ENCODE measurements at regions not wholly inside any gene's neighbourhood (a gene's known extent, or its start where the extent isn't known, plus 50 kb on each side); places are given as distances from the start of the nearest gene placed in this dataset.

DNA sequence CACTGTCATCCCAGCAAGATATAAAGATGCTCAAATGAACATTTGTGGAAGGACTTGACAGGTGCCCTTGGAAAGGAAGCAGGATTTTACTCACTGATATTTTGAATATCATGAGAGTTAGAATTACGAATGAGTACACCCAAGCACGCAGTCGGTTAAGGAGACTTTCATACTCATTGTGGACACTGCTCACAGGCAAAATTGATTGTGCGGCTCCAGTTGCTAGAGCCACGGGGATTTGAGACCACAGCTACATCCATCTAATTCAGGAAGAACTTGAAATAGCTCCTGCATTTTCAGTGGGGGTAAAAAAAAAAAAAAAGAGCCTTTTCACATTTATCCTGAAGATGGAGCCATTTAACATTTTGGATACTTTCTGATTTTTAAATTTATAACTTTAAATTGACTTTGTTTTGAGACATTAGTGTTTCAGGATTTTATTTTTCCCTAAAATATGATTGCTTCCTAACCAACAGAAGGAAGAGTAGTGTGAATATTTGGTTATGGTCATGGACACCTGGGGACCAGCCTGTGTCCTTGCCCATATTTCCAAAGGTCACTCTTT is 1080.1 kb upstream of the EEF2KMT start:
- H3K27ac ChIP-seq (ENCODE audit: extremely low read depth, low read depth, low read length), result no peak overlapping the region
- no peaks in the 10 kb centered on the region for H3K4me1 ChIP-seq (ENCODE audit: control insufficient read depth, insufficient read depth, low read length)
- POLR2A ChIA-PET, result no interaction called here
- no peaks in the 10 kb centered on the region for H3K36me3 ChIP-seq (ENCODE audit: control insufficient read depth in 2 of 2, insufficient read depth in 1 of 2, low read length in 2 of 2)
- no peak overlapping the region for H3K4me3 ChIP-seq (ENCODE audit: low read depth, low read length)
- CTCF ChIA-PET, result no interaction called here
- no peak for TF ChIP-seq ZNF223 (tag by site-specific recombination; IDR thresholded peaks at IDR 0.05)
- no peak for TF ChIP-seq SCRT1 (tag by site-specific recombination; IDR thresholded peaks at IDR 0.05; ENCODE audit: borderline replicate concordance)
- no peak for TF ChIP-seq ZNF510 (tag by site-specific recombination; IDR thresholded peaks at IDR 0.05; ENCODE audit: insufficient replicate concordance)
- TF ChIP-seq ZNF146 (tag by site-specific recombination; IDR thresholded peaks at IDR 0.05), result no peak
- TF ChIP-seq ZFHX2 (tag by site-specific recombination; conservative IDR thresholded peaks at IDR 0.05), result no peak
- no peak for TF ChIP-seq REST (tag by site-specific recombination; IDR thresholded peaks at IDR 0.05)
- no peak for TF ChIP-seq HIC1 (tag by site-specific recombination; IDR thresholded peaks at IDR 0.05)
- TF ChIP-seq, protein P1, sequence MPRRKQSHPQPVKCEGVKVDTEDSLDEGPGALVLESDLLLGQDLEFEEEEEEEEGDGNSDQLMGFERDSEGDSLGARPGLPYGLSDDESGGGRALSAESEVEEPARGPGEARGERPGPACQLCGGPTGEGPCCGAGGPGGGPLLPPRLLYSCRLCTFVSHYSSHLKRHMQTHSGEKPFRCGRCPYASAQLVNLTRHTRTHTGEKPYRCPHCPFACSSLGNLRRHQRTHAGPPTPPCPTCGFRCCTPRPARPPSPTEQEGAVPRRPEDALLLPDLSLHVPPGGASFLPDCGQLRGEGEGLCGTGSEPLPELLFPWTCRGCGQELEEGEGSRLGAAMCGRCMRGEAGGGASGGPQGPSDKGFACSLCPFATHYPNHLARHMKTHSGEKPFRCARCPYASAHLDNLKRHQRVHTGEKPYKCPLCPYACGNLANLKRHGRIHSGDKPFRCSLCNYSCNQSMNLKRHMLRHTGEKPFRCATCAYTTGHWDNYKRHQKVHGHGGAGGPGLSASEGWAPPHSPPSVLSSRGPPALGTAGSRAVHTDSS (tag by site-specific recombination; IDR thresholded peaks at IDR 0.05), result no peak
- TF ChIP-seq, protein P2, sequence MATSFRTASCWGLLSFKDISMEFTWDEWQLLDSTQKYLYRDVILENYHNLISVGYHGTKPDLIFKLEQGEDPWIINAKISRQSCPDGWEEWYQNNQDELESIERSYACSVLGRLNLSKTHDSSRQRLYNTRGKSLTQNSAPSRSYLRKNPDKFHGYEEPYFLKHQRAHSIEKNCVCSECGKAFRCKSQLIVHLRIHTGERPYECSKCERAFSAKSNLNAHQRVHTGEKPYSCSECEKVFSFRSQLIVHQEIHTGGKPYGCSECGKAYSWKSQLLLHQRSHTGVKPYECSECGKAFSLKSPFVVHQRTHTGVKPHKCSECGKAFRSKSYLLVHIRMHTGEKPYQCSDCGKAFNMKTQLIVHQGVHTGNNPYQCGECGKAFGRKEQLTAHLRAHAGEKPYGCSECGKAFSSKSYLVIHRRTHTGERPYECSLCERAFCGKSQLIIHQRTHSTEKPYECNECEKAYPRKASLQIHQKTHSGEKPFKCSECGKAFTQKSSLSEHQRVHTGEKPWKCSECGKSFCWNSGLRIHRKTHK (tag by site-specific recombination; IDR thresholded peaks at IDR 0.05), result no peak
- TF ChIP-seq ZSCAN16 (tag by site-specific recombination; IDR thresholded peaks at IDR 0.05), result no peak
- no peak for TF ChIP-seq ZBTB6 (tag by site-specific recombination; IDR thresholded peaks at IDR 0.05)
- TF ChIP-seq ZNF580 (tag by site-specific recombination; IDR thresholded peaks at IDR 0.05), result no peak
- TF ChIP-seq ZNF624 (tag by site-specific recombination; IDR thresholded peaks at IDR 0.05), result no peak
- H3K9me3 ChIP-seq (ENCODE audit: control insufficient read depth, insufficient read depth, low read depth, low read length), result no peaks in the 10 kb centered on the region

- H3K9me3 ChIP-seq (ENCODE audit: control insufficient read depth, insufficient read depth, low read depth, low read length), result no peaks in the 10 kb centered on the region
- TF ChIP-seq KLF8 (tag by site-specific recombination; IDR thresholded peaks at IDR 0.05), result no peak
- TF ChIP-seq ZNF664 (tag by site-specific recombination; IDR thresholded peaks at IDR 0.05), result no peak
- no peak for TF ChIP-seq ZNF24 (tag by site-specific recombination; IDR thresholded peaks at IDR 0.05)
- TF ChIP-seq ZBTB48 (tag by site-specific recombination; IDR thresholded peaks at IDR 0.05), result no peak
- no peak for TF ChIP-seq ZNF558 (tag by site-specific recombination; IDR thresholded peaks at IDR 0.05)
- ChIA-PET POLR2A (no interaction called here), CTCF (no interaction called here)
- H3K4me3 ChIP-seq (ENCODE audit: low read depth, low read length), result no peak overlapping the region
- no peaks in the 10 kb centered on the region for H3K4me1 ChIP-seq (ENCODE audit: control insufficient read depth, insufficient read depth, low read length)
- H3K27ac ChIP-seq (ENCODE audit: extremely low read depth, low read depth, low read length), result no peak overlapping the region
- no peaks in the 10 kb centered on the region for H3K36me3 ChIP-seq (ENCODE audit: control insufficient read depth in 2 of 2, insufficient read depth in 1 of 2, low read length in 2 of 2)
Observed at GRCh38 chr16:6170022-6170421, 1072.4 kb upstream of the EEF2KMT start.

Measured in HEK293 (cell line).